ENCODE measurements at regions not wholly inside any gene's neighbourhood (a gene's known extent, or its start where the extent isn't known, plus 50 kb on each side); places are given as distances from the start of the nearest gene placed in this dataset.

DNA sequence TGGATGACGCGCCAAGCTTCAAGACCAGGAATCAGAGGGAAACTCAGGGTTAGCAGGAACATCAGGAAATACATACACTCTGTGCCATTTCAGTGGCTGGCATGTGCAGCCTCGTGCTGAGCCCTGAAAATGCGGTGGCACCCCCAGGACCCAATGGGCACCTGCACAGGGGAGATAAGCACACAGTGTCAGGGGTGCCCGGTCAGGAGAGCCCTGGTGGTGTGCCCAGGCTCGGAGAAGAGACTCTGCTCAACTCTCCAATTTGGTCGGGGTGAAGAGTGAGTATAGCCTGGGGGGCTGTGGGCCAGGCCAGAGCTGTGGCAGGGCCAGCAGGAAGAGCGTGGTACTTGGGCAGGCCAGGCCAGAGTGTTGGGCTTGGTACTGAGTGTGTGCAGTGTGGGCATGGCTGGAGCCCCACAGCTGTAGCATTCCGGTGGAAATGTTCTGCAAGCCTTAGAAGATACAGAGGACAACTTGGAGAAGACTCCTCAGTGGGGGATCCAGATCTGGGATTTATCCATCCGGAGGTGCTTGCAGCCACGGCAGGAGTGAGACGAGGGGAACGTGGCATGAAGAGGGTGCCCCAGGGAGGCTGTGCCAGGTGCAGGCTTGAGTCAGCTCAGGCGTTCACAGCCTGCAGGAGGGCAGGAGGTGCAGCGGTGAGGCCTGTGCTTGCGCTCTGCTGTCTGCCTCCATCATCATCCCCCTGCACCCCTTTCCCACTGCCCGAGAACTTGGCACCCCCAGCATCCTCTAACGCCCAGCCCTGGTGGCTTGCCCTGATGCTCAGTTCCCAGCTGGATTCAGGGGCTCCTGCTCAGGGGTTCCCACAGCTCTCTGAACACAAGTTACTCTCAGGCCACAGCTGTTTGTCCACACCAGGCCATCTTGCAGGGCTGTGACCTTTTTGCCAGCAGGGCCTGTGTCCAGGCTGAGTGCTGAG, 451.7 kb upstream of the HS6ST1 start:
- DNase-seq (ENCODE audit: low spot score) (peak; percentile 30), ATAC-seq (no peak)
- intact Hi-C loops (cut with DNase I) = no loop called here

DNA sequence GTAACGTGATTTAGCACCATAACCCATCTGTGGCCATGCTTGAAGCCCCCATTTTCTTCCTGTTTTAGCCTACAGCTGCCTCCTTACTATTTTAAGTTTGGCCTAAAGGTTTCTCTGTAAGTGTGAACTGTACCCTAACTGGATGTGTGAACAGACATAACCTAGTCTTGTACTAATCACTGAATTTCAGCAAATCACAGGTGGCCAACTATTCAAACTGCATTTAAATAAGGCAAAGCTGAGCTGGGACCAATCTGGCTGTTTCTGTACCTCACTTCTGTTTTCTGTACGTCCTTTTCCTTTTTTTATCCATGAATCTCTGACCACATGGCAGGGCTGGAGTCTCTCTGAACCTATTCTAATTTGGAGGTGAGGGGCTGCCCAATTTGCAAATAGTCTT, 452.7 kb upstream of the HS6ST1 start:
- ATAC-seq = no peak
- DNase-seq (ENCODE audit: low spot score) = no peak
- intact Hi-C loops (cut with DNase I) = no loop called here

DNA sequence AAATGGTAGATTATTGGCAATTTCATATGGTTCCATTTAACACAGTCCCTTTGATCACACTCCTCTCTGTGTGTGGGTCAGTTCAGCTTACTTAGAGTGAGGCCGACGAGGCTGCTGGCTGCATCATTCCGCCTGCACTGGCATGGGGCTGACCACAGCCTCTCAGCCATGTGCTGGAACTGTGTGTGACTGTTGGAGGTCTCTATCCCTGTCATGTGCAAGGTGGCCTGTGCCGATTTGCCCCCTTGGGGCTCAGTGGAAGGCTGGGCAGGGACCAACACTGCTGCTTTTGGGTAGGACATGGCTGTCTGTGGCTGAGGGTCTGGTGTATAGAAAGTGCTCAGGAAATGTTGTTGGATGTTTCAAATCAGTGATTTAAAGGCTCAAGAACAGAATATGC, 454.0 kb upstream of the HS6ST1 start:
- intact Hi-C loops (cut with DNase I) = no loop called here
- no peak for ATAC-seq
- DNase-seq (ENCODE audit: low spot score) = peak; percentile 32

DNA sequence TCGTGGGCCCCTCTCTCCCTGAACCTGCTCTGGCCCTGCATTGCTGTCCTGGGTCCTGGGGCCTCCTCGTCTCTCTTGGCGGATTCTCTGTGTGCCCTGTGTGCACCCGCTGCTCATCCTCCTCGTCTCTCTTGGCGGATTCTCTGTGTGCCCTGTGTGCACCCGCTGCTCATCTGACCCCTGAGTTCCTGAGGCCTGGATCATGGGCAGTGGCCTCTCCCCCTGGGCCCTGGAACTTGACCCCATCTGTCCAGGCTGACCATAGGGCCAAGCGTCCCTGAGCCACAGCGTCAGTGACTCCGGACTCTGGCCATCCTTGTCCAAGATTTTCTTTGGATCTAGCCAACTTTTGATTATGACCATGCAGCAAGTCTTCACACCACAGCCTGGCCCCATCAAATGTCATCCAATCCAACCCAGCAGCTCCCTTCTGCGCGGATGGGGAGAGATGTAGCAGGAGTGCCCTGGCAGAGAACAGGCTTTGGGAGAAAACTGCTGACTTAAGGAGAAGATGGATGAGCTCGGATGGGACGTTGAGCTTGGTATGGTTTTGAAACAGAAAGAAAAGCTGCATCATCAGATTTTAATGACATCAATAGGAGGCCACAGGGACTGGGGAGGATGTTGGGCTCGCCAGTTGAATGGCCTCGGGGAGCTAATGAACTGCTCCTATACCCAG, 455.1 kb upstream of the HS6ST1 start:
- intact Hi-C loops (cut with DNase I) = no loop called here
- DNase-seq (ENCODE audit: low spot score) (peak; percentile 22), ATAC-seq (no peak)

DNA sequence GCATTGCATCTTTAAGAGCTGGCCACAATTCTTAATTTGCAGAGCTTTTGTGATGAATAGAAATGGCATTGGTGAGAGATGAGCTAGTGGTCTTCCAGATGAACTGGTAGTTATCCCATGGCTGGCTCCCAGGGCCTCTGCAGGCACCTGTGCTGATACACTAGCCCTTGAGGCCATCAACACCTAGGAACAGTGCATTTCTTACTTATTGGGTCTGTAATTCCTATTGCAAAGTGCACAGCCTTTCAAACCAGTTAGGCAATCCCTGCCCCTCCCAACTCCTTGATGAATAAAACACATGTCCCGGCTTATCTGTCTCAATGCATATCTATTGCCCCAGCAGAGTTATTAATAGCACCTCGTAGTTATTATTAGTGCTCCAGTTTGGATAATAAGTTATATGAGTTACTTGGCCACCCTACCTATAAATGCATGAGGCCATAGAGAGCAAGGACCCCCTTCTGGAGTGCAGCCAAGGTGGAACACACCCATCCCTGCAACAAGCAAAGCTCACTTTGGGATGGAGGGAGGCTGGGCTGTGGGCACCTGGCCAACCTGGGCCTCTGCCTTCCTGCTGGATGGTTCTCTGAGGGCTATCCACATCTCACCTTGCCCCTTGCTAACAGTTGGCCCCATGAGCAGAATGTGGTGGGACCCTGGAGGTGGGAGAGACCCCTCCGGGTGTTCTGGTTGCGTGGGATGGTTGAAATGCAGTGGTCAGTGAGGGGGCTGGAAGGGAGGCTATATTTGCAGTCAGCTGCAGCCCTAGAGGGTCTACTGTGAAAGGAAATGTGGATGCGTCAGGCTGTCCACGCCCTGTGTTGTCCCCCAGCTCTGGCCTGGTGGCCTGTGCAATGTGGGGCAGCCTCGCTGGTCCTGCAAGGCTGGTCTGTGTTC, 455.9 kb upstream of the HS6ST1 start:
- DNase-seq (ENCODE audit: low spot score) (peak; percentile 50), ATAC-seq (no peak)
- intact Hi-C loops (cut with DNase I) = no loop called here

DNA sequence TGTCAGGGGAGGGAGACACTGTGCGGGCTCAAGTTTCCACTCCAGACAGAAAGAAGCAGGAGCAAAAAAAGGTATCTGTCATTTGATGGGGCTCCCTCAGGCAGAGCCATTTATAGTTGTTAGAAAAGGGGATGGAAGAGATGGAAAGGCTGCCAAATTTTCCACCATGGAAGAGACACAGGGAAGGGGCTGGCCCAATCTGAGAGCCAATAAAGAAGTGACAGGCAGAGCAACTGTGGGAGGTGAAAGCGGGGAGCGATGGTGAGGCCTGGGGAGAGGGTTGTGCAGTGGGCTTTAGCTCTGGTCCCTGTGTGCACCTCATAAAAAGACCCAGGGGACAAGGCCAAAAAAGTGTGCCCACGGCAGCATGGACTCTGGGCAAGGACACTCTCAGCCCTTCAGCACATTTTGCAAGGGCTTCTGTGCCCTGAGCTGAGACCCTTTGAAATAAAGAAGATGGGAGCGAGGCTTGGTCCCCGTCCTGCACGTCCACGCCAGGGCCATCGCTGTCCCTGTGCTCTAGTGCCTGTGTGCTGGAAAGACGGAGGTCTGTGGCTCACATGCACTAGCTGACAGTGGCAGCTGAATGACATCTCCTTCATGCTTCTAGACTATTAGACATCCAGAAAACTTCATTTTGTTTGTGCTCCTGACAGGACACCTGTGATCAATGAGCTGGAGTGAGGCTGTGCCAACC, 456.7 kb upstream of the HS6ST1 start:
- intact Hi-C loops (cut with DNase I) = no loop called here
- ATAC-seq = no peak
- DNase-seq (ENCODE audit: low spot score) = peak; percentile 13

DNA sequence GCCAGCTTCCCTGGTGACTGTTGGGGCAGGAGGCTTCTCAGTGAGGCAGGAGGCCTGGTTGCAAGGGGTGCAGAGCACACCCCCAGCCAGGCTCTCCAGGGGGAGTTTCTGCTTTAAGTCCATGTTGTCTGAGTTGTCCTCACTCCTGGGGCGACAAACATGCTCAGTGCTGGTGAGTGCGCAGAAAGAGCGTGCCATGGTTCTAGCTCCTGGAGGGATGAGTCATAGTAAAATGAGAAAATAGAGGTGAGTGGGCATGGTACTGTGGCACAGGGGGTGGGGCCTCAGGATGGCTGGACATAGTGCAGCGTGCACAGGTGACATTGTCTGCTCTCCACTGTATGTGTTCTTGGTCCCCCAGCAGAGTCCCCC, 457.2 kb upstream of the HS6ST1 start:
- peak; percentile 6 for DNase-seq (ENCODE audit: low spot score)
- no peak for ATAC-seq
- intact Hi-C loops (cut with DNase I) = no loop called here

DNA sequence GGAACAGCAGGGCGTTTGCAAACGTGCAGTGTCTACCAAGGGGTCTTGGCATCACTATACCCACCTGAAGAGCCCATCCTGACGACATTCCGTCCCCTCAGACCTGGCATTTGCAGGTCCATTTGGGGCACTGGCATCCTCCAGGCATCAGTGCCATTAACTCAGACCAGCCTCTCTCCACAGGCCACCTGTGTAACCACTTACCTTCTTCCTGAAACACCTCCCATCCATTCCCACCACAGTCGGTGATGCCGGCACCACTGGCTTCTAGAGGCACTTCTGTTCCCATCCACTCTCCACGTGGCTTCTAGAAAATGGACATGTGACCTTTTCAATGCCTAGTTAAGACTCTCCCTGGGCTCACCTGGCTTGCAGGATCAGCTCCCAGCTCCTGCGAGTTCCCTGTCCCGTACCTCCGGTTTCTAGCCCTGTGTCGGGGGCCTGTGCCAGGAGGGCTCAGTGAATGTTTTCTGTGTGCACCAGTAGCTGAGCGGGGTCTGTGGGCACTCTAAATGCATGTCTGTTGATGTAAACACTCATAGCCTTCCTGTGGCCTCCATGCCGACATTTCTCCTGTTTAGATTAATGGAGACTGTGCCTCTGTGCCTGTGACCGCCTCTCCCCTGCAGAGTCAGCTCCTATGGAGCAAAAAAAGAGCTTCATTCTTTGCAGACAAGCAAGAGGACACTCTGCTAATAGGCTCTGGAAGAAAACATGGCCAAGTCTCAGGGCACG, 458.0 kb upstream of the HS6ST1 start:
- peak; percentile 27 for DNase-seq (ENCODE audit: low spot score)
- intact Hi-C loops (cut with DNase I) = no loop called here
- no peak for ATAC-seq

DNA sequence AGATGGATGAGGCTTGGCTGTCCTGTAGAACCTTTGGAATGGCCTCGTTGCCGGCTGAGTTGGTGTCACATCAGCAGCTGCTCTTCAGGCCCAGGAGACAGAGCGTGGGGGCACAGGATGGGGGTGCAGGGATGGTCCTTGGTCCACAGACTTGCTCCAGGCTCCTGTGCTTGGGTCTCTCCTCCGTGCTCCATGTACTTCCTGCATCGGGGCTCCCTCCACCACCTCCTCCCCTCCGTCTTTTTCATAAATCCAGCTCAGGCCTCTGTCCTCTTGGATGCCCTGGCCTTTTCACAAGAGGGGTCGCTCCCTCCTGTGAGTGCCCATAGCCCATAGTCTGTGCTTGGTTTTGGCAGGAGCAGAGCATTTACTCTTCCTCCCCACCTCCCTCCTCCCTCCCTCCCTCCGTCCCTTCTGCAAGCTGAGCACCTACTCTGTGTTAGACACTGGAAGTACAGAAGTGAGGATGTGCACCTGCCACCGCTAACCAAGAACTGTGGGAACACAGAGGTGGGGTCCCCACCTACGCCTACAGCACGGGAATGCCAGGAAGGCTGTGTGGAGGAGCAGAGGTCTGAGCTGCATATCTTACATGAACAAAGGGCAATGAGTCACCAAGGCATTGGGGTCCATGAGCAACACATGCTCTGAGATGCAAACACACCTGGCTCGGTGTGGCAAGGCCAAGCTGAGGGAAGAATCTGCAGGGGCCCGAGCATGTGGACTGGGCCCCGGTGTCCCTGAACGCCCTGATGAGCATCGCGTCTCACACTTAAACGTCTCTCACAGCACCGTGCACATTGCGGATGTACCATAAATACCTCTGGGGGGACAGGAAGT, 458.7 kb upstream of the HS6ST1 start:
- intact Hi-C loops (cut with DNase I) = no loop called here
- DNase-seq (ENCODE audit: low spot score) (peak; percentile 31), ATAC-seq (no peak)

DNA sequence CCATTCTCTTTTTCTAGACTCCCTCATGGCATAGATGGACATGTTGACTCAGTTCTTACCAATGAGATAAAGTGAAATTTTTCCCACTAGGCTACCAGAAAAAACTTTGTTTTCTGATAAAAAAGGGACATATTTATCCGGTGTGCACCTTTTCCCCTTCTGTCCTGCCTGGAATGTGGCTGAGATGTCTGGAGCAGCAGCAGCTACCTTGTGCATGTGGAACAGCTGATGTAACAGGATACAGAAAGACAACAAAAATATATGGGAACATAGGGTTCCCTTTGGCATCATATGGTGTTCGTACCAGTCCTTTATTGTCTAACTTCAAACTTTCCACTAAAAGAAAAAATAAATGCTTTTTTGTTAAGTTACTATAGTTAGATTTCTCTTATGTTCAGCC, 460.2 kb upstream of the HS6ST1 start:
- ATAC-seq = no peak
- peak; percentile 13 for DNase-seq (ENCODE audit: low spot score)
- intact Hi-C loops (cut with DNase I) = no loop called here

DNA sequence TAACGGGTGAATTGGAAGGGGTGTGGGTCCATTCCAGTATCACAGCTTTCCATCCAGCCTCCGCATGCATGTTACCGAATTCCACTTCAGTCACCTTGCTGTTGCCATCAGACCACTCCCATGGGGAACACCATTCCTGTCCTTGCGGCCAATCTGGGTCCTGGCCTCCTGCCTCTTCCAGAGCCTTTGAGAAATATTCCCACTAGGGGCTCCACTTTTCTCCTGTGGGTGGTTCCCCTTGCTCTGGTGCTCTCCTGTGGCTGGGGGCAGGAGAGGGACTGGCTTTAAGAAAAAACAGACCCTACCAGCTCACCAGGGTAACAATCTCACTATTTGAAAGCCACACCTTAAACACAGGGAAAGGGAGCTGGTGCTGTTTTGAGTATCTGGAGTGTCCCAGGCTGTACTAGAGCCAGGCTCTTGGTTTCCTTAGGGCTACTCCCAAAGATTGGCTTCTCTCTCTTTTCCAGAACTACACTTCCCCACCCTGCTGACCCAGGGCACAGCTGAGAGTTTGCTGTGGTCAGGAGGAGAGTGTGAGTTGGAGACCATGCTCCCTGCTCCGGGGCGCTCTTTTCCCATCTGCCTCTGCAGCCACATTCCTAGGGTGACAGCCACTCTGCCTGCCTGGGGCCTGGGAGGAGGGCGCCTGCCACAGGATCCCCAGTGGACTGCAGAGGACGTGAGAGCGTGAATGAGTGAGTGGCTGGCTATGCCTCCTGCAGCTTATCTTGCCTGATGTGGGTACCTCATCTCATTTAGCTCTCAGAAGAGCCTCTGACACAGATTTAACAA, 460.8 kb upstream of the HS6ST1 start:
- ATAC-seq = no peak
- intact Hi-C loops (cut with DNase I) = no loop called here
- peak; percentile 32 for DNase-seq (ENCODE audit: low spot score)

DNA sequence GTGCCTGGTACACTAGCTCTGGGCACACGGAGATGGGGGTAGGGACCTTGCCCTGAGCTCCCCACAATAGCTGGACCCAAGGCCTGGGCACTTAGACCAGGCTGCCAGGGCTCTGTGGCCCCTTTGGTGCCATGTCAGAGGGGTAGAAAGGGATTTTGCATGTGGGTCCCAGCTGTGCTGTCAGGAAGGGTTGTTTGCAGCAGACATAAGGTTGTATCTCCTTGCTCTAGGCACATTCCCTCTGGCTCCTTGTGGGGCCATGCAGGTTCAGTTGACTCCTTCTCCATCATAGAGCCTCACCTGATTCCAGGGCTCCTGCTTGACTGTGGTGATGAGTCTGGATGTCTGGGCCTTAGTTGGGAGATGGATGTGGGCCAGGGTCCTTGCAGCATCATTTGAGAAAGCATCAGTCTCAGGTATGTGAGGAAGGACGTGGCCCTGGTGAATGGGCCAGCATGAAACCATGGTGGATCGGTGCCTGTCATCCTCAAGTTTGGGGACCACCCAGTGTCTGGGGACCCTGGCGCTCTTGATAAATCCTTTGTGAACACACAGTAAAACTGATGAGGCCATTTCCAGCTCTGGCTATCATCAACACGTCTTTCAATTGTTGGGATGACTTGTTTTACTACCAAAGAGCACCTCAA, 461.9 kb upstream of the HS6ST1 start:
- DNase-seq (ENCODE audit: low spot score) = peak; percentile 28
- intact Hi-C loops (cut with DNase I) = no loop called here
- no peak for ATAC-seq

DNA sequence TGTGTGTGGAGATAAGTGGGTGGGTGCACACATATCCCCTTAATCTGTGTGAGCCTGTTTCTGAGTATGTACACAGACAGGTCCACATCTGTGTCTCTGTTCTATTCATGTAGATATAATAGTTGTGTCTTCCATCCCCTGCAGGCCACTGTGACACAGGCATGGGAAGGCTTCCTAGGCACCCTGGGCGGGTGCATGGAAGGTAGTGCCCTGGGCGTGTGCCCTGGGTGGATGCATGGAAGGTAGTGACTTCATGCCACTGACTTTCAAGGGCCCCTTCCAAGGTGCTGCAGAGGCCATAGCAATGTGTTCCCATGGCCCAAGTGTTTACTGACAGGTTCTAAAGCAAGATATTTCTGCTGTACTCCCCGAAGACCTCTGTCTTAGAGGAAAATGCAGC, 462.5 kb upstream of the HS6ST1 start:
- DNase-seq (ENCODE audit: low spot score) = no peak
- intact Hi-C loops (cut with DNase I) = no loop called here
- no peak for ATAC-seq

DNA sequence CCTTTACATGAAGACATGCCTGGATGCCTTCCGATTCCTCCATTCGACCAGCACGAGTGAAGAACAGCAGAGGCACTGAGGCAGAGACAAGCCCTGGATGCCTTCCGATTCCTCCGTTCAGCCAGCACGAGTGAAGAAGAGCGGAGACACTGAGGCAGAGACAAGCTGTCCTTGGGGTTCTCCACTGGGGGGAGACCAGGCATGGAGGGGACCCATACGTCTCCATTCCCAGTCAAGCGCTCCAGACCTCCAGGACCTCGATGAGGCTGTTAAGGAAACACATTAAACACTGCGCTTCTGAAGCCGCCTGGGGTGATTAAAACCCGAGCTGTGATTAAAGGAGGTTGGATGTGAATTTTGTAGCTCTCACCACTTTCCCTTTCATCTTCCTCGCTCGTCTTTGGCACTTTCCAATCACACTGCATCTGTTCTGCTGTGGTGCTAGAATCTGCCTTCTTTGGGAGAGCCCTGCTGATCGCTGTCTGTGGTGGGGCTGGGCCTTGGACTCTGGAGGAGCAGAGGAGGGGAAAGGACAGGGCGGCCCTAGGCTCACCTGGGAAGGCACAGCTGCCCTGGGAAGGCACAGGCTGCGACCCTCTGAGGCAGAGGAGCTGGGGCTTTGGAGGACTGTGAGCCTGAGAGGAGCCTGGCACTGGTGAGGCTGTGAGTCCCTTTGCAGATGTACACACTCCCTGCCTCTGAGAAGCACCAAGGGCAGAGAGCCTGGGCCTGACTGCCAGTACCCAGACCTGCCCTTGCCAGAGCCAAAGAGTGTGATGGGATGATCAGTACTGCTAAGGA, 463.1 kb upstream of the HS6ST1 start:
- intact Hi-C loops (cut with DNase I) = no loop called here
- DNase-seq (ENCODE audit: low spot score) (peak; percentile 30), ATAC-seq (no peak)

DNA sequence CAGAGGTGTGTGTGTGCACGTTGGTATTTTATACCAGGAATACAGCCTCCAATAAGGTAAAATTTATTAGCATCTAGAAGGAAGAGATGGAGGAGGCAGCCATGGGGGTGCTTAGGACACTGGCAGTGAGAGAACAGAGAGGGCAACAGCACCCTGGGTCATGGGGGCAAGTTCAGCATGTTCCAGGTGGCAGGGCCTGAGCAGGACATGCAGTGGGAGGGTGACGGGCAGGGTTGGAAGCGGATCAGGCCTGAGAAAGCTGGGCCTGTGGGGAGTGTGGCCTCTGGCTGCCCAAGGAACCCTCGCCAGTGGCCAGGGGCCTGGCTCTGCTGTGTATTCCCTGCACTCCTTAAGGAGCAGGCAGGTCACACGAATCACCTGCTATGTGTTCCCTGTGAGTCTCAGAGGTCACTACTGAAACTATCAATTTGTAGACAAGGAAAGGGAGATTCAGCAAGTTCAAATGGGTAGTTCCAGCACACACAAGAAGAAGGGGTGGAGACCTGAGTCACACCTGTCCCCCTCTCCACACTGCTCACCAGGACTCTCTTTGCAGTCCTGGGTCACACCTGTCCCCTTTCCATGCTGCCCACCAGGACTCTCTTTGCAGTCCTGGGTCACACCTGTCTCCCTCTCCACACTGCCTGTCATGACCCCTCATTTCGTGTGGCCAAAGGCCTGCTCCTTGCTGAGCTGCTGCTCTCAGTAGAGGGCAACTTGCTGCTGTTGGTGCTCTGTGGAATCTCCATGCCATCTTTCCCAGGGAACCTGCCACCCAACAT, 463.9 kb upstream of the HS6ST1 start:
- DNase-seq (ENCODE audit: low spot score) (peak; percentile 34), ATAC-seq (no peak)
- intact Hi-C loops (cut with DNase I) = no loop called here

Measured in sciatic nerve (tissue), 2 donors.